NCI-H2227 (cell line): ENCODE measurements at regions not wholly inside any gene's neighbourhood (a gene's known extent, or its start where the extent isn't known, plus 50 kb on each side); places are given as distances from the start of the nearest gene placed in this dataset.
"Not testable (repeated sequence)": the region's sequence is repeated elsewhere in the genome, so short reads cannot be mapped to it uniquely, and the experiment has no call there.

Experiments used
- DNase-seq: peaks from one replicate; lab custom pipeline; 2025; ENCODE audit not compliant: unreplicated experiment; lab: John Stamatoyannopoulos, UW

DNA sequence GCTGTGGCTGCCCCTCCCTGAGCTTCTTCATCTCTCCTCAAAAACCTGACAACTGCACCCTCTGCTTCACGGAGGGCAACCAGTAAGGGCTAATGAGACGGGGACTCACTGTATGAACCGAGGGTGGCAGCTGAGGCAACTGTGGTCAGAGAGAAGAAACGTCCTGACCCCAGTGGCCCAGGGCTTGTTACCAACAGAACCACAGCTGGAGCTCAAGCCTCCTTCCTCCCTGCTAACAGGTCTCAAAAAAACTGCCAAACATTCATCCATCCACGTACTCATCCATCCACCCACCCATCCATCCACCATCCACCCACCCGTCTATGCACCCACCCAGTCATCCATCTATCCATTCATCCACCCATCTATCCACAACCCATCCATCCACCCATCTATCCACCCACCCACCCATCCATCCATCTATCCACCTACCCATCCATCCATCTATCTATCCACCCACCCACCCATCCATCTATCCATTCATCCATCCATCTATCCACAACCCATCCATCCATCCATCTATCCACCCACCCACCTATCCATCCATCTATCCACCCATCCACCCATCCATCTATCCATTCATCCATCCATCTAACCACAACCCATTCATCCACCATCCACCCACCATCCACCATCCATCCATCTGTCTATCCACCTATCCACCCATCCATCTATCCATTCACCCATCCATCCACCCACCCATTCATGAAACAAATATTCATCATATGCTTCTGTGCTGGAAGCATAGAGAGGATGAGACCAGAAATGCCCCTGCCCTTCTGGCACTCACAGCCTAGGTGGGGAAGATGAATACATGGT lies 111.7 kb downstream of the PDGFA start:
- no peak for DNase-seq

- no peak for DNase-seq
These were observed 110.8 kb downstream of the PDGFA start for GRCh38 chr7:408751-409311.

DNA sequence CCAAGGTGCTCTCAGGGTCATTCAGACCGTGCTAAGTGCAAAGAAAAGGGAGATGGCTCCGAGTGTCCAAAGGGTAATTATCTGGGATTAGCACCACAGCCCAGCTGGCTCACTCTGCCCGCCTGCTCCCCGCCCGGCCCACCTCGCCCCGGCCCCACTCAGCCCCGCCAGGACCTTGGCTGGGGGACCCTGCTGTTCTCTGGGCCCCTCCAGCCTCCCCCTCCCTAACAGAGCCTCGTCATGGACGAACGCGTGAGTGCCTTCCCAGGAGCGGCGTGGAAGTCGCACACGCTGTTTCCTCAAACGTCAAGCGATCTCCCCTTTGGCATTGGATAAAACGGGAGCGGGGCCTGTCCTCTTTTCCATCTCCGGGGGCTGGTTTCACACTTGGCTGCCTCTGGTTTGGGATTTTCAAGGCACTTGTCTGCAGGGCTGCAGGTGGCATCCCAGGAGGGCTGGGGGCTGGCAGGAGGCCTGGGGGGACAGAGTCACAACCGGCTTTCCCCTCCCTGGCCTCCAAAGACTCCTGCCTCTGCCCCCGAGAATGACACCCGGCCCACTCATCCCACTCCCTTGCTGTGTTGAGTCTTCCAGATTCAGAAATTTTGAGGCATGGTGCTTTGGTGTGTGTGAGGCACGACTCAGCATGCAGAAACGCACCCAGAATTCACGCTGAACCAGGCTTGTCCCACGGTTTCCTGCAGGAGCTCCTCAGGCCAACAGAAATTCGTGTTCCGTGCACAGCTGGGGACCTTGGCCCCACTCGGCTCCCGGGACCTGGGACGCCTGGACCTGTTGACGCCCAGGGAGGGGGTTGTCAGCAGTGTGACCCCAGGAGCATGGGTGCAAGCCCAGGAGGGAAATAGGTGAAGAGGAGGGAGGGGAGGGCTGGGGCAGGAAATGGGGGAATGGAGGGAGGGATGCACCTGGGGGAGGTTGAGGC lies 110.0 kb downstream of the PDGFA start:
- DNase-seq = no peak

DNA sequence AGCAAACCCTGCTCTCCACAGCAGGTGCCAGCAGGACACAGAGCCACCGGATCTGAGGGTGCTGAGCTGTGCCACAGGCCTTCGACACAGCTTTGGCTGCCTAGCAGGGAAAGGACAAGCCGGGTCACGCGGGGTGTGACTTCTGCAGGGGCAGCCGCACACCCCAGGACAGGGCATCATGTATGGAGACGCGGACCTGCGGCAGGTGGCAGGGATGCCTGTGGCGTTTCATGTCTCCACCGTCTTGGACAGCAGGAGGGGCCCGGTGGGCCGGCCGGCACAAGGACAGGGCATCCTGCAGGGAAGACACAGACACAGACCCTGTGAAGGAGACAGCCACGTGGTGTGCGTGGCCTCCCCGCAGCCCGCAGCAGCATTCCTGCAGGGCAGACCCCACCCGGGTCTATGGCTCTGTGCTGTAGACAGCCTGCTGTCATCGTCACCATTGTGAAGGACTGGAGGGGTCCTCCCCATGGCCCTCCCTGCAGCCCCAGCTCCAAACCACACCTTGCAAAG lies 109.2 kb downstream of the PDGFA start:
- DNase-seq = no peak

DNA sequence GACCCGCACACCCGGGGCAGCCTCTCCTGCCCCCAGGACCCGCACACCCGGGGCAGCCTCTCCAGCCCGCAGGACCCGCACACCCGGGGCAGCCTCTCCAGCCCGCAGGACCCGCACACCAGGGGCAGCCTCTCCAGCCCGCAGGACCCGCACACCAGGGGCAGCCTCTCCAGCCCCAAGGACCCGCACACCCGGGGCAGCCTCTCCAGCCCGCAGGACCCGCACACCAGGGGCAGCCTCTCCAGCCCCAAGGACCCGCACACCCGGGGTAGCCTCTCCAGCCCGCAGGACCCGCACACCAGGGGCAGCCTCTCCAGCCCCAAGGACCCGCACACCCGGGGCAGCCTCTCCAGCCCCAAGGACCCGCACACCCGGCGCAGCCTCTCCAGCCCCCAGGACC lies 108.5 kb downstream of the PDGFA start:
- DNase-seq = not testable (repeated sequence)

DNA sequence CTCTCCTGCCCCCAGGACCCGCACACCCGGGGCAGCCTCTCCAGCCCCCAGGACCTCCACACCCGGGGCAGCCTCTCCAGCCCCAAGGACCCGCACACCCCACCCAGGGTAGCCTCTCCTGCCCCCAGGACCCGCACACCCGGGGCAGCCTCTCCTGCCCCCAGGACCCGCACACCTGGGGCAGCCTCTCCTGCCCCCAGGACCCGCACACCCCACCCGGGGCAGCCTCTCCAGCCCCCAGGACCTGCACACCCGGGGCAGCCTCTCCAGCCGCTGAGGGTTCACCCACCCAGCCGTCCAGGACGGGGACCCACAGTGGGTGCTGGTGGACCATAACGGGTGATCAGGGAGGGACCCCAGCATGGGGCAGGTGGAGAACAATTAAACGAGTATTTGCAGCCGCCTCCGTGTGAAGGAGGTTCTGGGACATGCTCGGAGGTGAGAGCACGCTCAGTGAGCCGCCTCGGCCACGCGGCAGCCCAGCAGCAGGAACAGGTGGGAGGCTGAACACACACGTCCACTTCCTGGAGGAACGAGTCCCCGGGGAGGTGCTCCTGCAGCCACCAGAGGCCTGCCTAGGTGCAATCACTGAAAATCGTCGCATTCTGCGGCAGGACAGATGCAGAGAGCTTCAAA lies 107.9 kb downstream of the PDGFA start:
- no peak for DNase-seq

DNA sequence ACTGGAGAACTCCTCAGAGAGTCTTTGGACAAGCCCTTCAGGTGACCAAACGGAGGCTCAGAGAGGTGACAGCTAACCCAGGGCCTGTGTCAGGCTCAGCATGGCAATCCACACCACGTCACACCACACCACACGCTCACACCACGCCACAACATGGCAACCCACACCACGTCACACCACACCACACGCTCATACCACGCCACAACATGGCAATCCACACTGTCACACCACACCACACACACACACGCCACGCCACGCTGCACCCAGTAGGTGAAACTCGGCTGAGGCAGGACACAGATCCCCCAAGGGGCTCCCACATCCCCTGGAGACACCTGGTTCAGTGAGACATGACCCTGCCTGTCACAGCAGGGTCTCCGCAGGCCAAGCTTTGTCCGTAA lies 107.3 kb downstream of the PDGFA start:
- no peak for DNase-seq

- DNase-seq = no peak
These were observed 104.7 kb downstream of the PDGFA start for GRCh38 chr7:414681-415560.

- DNase-seq = no peak
These were observed 103.8 kb downstream of the PDGFA start for GRCh38 chr7:415646-416525.

DNA sequence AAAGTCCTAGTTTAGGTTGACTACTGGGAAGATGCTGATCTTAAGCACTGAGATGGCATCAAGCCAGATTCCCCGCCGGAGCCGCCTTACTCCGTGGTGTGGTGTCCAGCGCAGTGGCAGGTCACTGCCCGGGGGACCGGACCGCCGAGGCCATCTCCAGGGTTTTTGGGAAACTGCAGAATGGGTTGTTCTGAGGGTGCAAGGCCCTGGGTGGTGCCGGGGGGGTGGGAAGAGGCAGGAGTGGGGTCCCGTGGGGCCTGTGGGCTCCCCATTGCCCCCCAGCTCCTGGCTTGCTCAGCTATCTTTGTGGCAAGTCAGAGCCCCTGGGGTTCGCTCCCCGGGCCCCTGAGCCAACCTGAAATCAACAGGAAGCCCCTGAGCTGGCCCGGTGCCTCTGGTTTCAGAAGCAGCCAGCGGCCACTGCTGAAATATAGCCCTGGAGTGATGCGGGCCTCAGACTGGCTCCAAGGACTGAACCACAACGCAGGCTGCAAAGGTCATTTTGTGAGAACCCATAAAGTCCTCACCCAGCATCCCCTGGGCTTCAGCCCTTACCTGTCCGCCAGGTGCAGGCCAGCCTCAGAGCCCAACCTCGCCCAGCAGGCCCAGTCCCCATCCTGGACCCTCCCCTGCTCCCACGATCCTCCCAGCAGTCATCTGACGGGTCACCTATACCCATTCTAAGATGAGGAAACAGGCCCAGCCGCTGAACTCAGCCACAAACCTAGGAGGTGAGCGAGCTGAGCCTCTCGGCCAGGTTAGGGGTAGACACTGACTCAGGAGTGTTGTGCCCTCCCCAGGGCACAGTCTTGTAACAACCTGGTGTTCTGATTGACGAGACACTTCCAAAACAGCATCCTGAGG lies 102.7 kb downstream of the PDGFA start:
- no peak for DNase-seq

- no peak for DNase-seq
These were observed 102.1 kb downstream of the PDGFA start for GRCh38 chr7:417625-417889.

GRCh38 chr7:417973-418601 lies 101.6 kb downstream of the PDGFA start:
- no peak for DNase-seq

- DNase-seq = no peak
These were observed 100.9 kb downstream of the PDGFA start for GRCh38 chr7:418636-419280.

GRCh38 chr7:420142-421093 lies 99.2 kb downstream of the PDGFA start:
- no peak for DNase-seq

- DNase-seq = no peak
These were observed 98.3 kb downstream of the PDGFA start for GRCh38 chr7:421136-421991.
